HG03378 (cell line): ENCODE measurements at regions not wholly inside any gene's neighbourhood (a gene's known extent, or its start where the extent isn't known, plus 50 kb on each side); places are given as distances from the start of the nearest gene placed in this dataset.
A peak's percentile ranks its signal among the peaks of the same experiment; 100 is the strongest.
"Not testable (repeated sequence)": the region's sequence is repeated elsewhere in the genome, so short reads cannot be mapped to it uniquely, and the experiment has no call there.

Source experiments
- ATAC-seq: cut with Tn5 transposase; IDR thresholded peaks from one replicate; pipeline ENCODE4 v1.9.1; 2021; ENCODE audit warnings: mild to moderate bottlenecking, moderate library complexity; ENCODE audit not compliant: unreplicated experiment

DNA sequence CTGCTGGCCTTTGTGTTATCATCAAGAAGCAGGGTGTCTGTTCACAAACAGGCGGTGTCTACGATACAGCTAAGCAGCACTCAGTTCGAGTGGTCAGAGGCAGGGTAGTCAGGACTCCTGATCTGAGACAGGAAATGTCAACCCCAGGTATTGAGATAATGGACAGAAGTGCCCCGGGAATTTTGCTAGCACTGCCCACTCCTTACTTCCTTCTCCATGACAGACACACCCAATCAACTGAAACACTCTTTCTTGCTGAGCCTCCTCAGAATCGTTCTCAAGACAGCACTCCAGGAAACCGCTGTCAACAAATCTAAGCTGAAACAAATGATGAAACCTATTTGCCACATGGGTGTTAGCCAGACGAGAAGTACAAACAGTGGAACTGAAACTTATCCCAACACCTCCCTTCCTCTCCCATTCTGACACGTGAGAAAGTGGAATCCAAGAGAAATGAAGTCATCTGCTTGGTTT, 109.3 kb downstream of the GTF2IRD2B start:
- ATAC-seq, result not testable (repeated sequence)

GRCh38 chr7:75205367-75206085, 113.1 kb downstream of the GTF2IRD2B start:
- not testable (repeated sequence) for ATAC-seq

GRCh38 chr7:75215460-75215859, 123.1 kb downstream of the GTF2IRD2B start:
- not testable (repeated sequence) for ATAC-seq

- not testable (repeated sequence) for ATAC-seq
Observed at GRCh38 chr7:75216963-75217362, 124.6 kb downstream of the GTF2IRD2B start.

- ATAC-seq, result not testable (repeated sequence)
Observed at GRCh38 chr7:75226102-75226501, 133.7 kb downstream of the GTF2IRD2B start.

- not testable (repeated sequence) for ATAC-seq
Observed at GRCh38 chr7:75229558-75229957, 137.2 kb downstream of the GTF2IRD2B start.

DNA sequence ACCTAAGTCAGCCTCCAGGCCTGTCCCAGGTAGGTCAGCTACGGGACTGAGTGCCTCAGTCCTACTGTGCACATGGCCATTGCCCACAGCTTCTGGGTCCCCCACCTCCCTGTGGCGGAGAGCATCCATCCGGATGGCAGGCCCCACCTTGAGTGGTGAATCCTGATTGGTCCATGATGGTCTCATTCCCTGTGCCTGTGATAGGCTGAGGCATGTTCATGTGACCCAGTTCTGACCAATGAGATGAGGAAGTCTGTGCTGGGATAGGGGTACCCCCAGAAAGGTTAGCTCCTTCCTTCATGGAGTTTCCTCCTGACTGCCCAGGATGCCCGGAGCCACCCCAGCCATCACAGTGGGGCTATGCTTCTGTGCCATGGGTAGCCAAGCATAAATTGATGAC, 138.2 kb downstream of the GTF2IRD2B start:
- not testable (repeated sequence) for ATAC-seq

DNA sequence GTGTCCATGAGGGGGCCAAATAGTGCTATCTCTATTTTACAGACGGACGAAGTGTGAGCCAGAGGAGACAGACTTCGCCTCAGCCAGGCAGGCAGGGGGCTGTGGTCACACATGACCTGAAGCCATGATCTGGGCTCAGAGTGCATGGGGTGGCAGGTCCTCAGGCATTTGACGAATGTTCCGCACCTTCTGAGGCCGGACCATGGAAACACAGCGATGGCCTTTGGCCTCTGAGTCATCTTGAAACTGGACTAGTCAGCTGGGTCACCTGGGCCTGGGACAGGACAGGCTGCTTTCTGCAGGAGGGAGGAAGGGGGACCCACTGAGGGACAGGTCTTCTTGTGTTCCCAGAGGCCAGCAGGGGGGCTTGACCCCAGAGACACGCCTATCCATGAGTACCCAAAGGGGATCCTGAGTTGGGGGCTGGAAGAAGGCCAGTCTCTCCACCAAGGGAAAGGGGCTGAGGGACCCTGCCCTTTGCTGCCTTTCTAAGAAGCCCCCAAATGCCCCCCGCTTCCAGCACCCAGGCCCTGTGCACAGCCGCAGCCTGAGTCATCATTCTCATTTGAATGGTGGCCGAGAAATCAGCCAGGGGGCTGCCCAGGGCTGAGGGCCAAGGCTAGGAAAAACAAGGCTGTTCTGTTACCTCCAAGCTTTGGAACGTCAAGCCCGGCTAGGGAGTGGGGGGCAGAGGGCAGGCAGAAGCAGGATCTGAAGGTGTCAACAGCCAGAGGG, 142.9 kb downstream of the GTF2IRD2B start:
- ATAC-seq, result not testable (repeated sequence)

- ATAC-seq, result not testable (repeated sequence)
Observed at GRCh38 chr7:75235827-75236167, 143.4 kb downstream of the GTF2IRD2B start.

DNA sequence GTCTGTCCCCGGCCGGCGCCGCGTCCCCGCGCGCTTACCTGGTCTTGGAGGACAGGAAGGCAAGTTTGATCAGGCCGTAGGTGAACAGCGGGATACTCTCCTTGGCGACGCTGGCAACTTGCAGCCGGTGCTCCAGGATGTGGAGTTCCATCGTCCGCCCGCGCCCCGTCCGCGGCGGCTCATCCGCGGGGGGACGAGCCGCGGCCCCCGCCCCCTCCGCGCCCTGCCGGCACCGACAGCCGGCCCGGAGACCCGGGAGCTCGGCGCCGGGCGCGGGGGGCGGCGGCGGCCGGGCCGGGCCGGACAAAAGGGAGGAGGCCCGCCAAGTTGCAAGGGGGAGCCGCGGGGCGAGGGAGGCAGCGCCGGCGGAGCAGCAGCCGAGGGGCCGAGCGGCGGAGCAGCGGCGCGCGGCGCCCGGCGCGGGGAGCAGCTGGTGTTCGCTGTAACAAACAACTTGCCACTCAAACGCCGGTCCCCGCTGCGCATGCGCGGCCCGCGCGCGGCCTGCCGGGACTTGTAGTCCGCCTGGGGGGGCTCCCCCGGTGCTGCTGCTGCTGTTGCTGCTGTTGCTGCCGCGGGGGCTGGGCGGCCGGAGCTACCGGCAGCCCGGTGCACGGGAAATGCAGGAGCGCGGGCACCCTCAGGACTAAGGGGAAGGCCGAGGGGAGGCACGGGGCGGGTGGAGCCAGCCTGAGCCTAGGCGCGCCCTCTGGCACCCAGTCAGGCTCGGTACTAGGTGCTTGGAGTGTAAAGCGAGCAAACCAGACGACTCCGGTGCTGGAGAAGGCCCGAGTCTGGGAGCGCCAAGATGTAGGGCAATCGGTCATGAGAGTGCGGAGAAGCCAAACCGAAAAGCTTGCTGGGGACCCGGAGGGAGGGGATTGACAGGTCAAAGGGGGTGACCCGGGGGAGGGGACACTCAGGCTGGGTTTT, 145.1 kb downstream of the GTF2IRD2B start:
- peak; percentile 90 for ATAC-seq

DNA sequence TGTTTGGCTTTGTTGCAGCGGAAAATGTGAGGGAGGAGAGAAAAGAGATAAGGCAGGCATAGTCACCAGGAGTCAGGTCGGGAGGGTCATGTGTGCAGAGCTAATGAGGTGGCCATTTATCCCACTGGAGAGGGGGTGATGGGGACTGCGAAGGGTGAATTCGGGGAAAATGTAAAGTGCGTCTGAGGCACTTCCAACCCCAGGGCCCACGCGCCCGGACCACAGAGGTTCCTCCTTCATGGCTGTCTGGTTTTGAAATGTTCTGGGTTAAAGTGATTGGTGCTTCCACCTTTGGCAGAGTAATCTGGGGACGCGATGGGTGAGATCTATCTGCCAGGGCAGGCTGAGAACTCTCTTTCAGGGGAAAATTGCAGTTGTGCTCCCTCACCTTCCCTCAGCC, 145.9 kb downstream of the GTF2IRD2B start:
- not testable (repeated sequence) for ATAC-seq

GRCh38 chr7:75243638-75244037, 151.2 kb downstream of the GTF2IRD2B start:
- ATAC-seq, result not testable (repeated sequence)

DNA sequence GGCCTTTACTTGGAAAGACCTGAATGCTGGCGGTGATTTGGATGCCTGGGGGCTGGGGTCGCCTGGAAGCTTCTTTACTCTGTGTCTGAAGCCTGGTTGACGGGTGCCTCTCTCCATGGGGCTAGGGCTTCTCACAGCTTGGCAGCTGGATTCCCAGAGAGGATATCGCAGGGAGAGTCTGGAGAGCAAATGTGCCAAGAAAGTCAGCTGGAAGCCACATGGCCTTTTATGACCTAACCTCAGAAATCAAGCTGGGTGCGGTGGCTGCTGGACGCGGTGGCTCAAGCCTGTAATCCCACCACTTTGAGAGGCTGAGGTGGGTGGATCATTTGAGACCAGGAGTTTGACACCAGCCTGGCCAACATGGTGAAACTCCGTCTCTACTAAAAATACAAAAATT, 147.2 kb upstream of the TRIM73 start:
- not testable (repeated sequence) for ATAC-seq

GRCh38 chr7:75254238-75254637, 141.2 kb upstream of the TRIM73 start:
- not testable (repeated sequence) for ATAC-seq

DNA sequence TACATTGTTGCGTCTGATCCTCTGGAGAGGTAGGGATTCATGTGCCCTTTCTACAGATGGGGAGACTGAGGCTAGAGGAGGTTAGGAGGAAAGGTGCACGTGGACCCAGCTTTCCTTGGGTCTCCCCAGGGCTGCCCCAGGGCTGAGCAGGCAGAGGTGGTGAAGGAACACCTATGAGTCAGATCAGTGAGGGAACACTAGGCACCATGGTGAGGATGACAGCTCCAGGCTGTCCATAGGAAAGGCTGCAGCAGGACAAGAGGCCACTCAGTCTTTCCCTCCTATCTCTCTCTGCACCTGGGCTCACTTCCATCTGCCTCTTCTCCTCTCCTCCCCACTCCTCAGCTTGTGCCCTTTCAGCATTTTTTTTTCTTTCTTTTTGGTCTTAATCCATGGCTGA, 138.0 kb upstream of the TRIM73 start:
- ATAC-seq, result not testable (repeated sequence)

DNA sequence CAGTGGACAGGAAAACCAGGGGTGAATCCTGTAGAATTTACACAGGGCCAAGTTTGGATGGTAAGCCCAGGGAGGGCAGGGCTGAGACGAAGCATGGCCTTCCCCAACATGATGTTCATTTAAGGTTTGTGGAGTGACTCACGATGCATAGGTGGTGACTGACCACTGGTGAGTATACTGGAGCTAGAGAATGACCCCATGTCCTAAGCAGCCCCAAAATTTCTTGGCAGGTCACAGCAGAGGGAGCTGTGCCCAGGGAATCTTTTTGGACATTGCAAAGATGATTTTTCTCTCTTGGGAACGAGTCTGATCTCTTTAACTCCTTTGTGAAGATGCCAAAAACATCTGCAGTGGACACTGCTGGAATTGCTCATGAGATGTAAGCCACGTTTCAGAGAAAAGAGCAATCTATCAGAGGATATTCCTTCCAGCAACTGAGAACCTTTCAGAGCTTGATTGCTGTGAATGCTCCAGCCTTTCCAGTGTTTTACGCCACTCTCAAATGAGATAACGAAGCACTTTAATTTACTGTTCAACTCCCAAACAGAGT, 135.9 kb upstream of the TRIM73 start:
- ATAC-seq, result not testable (repeated sequence)

DNA sequence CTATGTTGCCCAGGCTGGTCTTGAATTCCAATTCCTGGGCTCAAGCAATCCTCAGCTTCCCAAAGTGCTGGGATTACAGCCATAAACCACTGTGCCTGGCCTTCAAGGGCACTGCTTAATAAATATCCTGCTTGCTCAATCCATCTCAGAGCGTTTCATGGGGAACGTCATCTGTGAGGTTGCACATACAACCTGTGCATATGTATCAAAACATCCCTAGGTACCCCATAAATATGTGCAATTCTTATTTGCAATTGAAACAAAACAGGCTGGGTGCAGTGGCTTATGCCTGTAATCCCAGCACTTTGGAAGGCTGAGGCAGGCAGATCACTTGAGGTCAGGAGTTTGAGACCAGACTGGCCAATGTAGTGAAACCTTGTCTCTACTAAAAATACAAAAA, 133.8 kb upstream of the TRIM73 start:
- not testable (repeated sequence) for ATAC-seq

DNA sequence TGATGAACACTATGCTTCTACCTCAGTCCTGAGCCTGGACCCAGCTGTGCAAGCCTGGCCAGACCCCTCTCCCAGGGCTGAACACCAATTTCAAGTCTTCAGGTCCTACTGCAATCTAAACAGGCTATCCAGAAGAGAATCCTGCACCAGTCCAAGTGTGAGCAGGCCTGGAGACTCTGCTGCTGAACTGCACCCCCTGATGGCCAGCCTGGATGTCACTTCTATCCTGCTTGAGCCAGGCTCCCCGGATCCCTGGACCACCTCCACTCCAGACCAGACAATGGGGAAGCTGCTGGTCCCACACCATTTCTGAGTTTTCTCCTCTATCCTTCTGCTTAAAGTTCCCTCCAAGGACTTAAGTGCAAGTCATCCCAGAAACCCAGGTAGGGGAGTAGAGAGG, 127.3 kb upstream of the TRIM73 start:
- ATAC-seq, result not testable (repeated sequence)

DNA sequence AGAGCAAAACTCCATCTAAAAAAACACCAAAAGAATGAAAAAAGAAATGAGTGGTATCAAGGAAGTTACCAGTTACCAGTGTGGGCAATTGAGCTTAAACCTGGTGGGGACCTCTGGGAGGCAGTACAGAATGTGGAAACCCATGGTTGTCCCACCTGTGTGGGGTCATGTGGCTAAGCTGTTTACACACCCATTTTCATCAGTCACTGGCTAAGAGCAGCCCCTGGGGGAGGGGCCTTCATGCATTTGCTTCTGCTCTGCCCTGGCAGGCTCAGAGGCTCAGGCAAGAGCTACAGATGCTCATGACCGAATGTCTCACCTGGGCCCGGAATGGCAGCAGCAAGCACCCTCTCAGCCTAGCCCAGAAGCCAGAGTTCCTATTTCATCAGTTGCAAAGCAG, 126.3 kb upstream of the TRIM73 start:
- not testable (repeated sequence) for ATAC-seq

DNA sequence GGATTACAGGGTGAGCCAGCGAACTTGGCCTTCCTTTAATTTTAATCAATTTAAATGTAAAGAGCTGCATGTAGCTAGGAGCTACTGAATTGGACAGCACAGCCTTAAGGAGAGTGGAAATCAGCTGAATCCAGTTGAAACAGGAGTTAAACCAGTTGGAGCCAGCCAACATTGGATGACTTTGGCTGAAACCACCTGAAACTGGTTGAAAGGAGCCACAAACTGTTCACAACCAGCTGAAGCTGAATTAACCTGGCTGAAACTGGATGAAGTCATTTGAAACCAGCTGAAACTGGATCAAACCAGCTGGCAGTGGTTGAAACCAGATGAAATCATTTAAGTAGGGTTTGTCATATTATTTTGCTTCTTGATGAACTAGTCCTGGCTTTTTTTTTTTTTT, 121.3 kb upstream of the TRIM73 start:
- ATAC-seq, result peak; percentile 36
